ENCODE measurements at regions not wholly inside any gene's neighbourhood (a gene's known extent, or its start where the extent isn't known, plus 50 kb on each side); places are given as distances from the start of the nearest gene placed in this dataset.
"Not testable (repeated sequence)": the region's sequence is repeated elsewhere in the genome, so short reads cannot be mapped to it uniquely, and the experiment has no call there.

- not testable (repeated sequence) for DNase-seq (ENCODE audit: low read depth)
Observed at GRCh38 chr17:15802917-15803316, 70.8 kb downstream of the TBC1D26 start.

DNA sequence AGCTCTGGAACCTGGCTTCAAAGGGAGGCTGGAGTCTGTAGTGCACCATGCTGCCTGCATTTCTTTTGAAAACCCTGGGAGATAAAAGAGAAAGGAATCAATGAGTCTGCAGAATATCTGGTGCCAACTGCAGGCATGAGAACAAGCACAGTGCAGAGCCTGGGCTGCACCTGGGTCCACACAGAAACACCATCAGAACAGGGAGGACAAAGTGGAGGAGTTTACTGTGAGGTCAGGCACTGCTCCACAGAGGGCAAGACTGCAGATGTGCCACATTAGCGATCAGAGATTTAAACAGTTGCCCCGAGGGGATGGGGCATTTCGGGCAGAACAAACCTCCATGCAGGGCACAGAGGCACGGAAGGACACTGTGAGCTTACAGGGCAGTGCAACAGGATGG lies 74.7 kb downstream of the TBC1D26 start:
- not testable (repeated sequence) for DNase-seq (ENCODE audit: low read depth)

DNA sequence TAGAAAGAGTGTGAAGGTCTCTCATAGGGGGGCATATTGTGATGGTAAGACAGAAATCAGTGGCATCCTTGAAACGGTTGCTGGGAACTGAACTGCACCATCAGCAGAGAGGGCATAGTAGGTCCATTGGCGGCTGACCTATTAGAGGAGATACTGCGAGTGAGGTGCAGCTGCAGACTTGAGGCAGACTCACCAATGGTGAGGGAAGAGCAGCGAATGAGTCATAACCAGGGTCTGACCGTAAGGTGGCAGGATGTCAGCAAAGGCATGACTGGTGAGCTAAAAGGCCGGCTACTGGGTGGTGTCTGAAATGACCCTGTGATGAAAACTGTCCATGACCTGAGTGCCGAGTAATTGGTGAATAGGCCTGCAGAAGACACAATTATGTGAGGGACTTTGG lies 81.3 kb downstream of the TBC1D26 start:
- not testable (repeated sequence) for DNase-seq (ENCODE audit: low read depth)

- DNase-seq (ENCODE audit: low read depth), result not testable (repeated sequence)
Observed at GRCh38 chr17:15814003-15814402, 81.9 kb downstream of the TBC1D26 start.

DNA sequence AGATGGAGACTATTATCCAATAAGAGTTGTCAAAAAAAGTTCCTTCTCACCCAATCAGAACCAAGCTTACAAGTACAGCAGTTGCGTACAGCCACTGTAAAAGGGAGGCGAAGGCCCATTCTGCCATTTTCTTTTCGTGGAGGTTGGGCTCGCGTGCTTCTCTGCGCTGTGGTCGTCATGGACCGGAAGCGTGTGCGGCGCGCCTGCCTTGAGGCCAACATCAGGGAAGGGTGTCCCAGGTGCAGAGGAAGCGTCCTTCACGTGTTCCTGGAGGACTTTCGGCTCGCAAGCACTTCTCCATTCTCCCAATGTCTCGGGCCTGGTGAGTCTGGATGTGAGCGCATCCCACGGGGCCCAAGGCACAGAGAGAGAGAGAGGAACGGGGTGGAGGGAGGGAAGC lies 85.8 kb downstream of the TBC1D26 start:
- DNase-seq (ENCODE audit: low read depth), result not testable (repeated sequence)

DNA sequence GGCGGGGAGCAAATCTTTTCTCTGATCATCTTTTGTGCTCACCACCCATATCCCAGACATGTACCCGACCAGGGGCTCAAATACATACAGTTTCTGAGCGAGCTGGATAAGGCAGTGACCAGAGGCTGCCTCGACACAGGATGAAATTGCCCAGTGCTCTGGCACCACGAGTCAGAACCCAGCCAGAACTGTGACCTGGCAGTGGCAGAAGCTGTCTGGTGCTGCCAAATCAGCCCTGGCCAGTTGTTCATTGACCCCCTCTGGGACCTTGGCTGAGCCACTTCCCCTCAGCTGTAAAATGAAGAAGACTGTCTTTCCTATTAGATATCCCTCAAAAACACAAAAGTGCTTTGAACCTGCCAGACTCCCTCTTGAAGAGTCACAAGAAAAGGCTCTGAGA lies 90.2 kb downstream of the TBC1D26 start:
- not testable (repeated sequence) for DNase-seq (ENCODE audit: low read depth)

DNA sequence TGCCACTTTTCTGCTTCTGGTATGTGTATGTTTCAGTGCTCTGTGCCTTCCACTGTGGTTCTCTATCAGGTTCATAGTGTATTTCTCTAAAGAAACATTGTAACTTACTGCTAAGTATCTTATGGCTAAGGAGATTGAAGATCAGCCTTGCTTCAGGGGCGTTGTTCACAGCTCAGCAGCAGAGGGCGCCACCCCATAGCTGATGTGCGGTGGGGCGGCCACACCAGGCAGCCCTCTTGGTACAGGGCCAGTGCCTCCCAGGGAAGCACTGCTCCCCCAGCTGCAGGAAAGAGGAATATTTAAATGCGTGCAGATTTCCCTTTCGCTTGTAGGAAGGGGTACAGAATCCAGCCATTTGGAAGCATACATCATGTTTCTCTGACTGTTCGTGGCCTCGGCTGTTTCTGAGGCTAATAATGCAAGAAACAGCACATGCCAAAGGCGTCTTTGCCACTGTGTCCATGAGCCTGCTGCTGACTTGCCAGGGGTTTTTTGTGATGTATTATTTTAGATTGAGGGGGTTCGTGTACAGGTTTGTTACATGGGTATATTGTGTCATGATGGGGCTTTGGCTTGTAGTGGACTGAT lies 96.7 kb downstream of the TBC1D26 start:
- peak; percentile 56 for DNase-seq (ENCODE audit: low read depth)

DNA sequence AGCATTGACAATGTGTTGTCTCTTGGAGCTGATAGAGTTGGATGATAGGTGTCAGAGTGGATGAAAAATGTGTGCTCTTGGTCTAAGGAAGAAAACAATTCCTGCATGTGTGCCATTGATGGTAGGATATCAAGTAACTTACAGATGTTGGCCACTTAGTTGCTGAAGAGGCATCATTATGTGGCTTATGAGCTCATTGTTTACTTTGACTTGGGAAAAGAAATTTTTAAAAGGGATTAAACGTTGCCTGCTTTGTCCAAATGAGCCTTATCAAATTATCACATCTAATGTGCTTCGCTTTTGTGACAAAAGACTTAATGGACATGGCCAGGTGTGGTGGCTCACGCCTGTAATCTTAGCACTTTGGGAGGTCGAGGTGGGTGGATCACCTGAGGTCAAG lies 98.1 kb downstream of the TBC1D26 start:
- DNase-seq (ENCODE audit: low read depth), result not testable (repeated sequence)

- peak; percentile 5 for DNase-seq (ENCODE audit: low read depth)
Observed at GRCh38 chr17:15831182-15831581, 99.1 kb downstream of the TBC1D26 start.

GRCh38 chr17:15832921-15833480 lies 100.9 kb downstream of the TBC1D26 start:
- not testable (repeated sequence) for DNase-seq (ENCODE audit: low read depth)

DNA sequence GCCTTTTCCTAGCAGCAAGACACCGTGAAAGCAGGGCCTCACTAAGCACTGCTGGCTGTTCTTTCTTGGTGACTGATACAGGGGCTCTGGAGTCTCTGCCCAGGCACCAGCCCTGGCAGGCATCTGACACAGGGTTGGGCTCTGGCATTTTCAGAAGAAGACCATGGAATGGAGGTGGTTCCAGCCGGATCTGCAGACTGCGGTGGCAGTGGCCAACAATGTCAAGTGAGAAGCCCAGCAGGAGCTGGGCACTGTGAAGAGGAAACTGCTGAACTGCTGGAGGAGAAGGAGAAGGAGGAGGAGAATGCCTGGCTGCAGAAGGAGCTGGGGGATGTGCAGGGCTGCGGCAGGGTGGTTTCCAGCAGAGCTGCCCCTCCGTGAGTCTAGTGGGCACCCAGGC lies 101.8 kb downstream of the TBC1D26 start:
- not testable (repeated sequence) for DNase-seq (ENCODE audit: low read depth)

DNA sequence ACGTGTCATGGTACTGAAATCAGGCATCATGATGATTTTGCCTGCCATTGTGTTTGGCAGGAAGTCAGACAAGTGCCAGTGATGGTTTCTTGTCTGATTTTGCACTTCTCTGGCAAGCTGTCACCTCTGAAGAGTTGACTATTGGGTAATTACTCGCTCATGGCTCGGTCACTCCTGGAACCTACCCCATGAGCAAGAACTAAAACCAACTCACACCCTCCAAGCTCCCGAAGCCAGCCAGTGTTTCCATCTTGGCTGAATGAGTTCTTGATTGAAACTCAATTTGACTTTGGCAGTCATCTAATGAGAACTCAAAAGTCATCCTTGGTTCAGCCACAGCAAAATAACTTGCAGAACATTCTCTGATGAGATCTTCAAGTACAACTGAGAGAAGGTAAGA lies 103.4 kb downstream of the TBC1D26 start:
- DNase-seq (ENCODE audit: low read depth), result not testable (repeated sequence)

GRCh38 chr17:15836249-15836982 lies 104.3 kb downstream of the TBC1D26 start:
- DNase-seq (ENCODE audit: low read depth), result not testable (repeated sequence)

GRCh38 chr17:15836991-15837390 lies 104.9 kb downstream of the TBC1D26 start:
- DNase-seq (ENCODE audit: low read depth), result not testable (repeated sequence)

GRCh38 chr17:15847447-15848229 lies 97.3 kb upstream of the ADORA2B start:
- DNase-seq (ENCODE audit: low read depth), result not testable (repeated sequence)

DNA sequence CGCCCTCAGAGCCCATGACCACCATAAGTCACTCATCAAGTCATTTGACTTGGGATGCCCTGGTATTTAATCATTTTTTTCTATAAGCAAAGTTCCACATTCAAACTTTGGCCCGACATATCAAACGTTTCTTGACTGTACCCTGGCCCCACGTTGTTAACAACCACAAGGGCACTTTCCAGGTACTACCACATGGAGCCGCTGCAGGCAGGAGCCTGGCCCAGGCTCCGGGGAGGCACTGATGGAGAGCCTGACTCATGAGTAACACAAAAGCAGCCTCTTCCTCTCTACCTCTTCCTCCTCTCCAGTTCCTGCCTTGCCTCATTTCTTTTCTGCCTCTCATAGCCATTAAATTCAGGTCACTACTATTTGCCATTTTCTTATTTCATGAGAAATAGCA lies 95.9 kb upstream of the ADORA2B start:
- peak; percentile 34 for DNase-seq (ENCODE audit: low read depth)

DNA sequence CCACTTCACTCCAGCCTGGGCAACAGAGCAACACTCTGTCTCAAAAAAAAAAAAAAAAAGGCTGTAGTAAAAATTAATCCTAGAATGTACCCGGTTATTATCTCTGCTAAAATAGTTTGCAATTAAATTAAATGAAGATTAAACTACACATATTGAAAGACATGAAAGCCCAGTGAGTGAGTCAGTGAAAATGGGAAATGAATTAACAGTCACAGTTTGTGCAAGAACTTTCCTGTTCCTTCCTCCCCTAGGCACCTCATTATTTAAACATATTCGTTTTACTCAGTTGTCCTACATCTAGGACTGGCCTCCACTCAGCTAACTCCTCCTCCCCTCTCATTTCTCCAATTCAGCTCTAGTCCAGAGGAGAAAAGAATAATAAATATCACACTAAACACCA lies 94.9 kb upstream of the ADORA2B start:
- DNase-seq (ENCODE audit: low read depth), result not testable (repeated sequence)

DNA sequence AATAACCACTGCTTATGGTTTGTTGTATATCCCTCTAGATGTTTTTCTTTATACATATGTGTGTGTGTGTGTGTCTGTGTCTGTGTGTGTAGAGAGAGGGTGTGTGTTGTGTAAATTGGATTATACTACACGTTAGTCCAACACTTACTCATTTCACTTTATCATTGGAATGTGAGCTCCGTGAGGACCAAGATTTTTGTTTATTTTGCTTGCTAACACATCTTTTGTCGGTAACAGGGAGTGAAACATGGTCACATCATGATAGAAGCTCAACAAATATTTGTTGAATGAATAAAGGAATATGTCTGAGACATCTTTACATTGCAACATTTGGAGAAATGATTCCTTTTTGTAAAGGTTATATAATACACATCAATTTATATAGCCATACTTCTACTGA lies 94.2 kb upstream of the ADORA2B start:
- not testable (repeated sequence) for DNase-seq (ENCODE audit: low read depth)

DNA sequence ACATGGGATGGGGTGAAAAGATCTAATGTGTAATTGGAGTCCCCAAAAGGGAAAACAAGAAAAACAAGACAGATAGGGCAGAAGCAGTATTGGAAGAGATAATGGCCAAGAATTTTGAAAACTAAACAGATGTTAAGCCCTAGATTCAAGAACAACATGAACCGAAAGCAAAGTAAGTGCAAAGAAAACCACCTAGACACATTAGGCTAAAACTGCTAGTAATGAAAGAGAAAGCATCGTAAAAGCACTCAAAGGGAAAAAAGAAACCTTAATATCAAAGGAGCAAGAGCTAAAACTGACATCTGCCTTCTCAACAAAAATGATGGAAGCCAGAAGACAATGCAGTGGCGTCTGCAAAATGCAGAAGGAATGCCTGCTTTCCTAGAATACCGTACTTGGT lies 92.1 kb upstream of the ADORA2B start:
- DNase-seq (ENCODE audit: low read depth), result not testable (repeated sequence)

DNA sequence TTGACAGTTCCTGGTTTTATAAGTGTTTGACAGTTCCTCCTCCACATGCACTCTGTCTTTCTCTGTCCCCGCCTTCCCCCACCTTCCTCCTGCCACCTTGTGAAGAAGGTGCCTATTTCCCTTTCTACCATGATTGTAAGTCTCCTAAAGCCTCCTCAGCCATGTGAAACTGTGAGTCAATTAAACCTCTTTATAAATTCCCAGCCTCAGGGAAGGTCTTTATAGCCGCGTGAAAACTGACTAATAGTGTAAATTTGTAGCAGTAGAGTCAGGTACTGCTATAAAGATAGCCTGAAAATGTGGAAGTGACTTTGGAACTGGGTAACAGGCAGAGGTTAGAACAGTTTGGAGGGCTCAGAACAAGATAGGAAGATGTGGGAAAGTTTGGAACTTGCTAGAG lies 88.7 kb upstream of the ADORA2B start:
- not testable (repeated sequence) for DNase-seq (ENCODE audit: low read depth)

DNA sequence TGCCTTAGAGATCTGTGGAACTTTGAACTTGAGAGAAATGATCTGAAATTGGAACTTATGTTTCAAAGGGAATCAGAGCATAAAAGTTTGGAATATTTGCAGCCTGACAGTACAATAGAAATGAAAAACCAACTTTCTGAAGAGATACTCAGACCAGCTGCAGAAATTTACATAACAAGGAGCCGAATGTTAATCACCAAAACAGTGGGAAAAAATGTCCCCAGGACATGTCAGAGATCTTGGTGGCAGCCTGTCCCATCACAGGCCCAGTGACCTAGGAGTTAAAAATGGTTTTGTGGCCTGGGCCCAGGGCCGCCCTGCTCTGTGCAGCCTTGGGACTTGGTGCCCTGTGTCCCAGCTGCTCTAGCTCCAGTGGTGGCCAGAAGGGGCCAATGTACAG lies 88.2 kb upstream of the ADORA2B start:
- DNase-seq (ENCODE audit: low read depth), result not testable (repeated sequence)

DNA sequence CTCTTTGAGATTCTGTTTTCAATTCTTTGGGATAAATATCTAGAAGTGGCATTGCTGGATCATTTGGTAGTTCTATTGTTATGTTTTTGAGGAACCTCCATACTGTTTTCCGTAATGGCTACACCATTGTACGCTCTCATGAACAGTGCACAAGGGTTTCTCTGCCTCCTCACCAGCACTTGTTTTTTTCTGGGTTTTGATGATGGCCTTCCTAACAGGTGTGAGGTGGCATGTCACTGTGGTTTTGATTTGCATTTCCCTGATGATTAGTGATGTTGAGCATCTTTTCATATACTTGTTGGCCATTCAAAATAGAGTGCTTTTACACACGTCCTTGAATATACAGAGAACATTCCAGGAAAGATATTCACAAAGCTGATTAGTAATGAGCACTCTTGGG lies 86.8 kb upstream of the ADORA2B start:
- DNase-seq (ENCODE audit: low read depth), result not testable (repeated sequence)
